ENCODE measurements at regions not wholly inside any gene's neighbourhood (a gene's known extent, or its start where the extent isn't known, plus 50 kb on each side); places are given as distances from the start of the nearest gene placed in this dataset.

DNA sequence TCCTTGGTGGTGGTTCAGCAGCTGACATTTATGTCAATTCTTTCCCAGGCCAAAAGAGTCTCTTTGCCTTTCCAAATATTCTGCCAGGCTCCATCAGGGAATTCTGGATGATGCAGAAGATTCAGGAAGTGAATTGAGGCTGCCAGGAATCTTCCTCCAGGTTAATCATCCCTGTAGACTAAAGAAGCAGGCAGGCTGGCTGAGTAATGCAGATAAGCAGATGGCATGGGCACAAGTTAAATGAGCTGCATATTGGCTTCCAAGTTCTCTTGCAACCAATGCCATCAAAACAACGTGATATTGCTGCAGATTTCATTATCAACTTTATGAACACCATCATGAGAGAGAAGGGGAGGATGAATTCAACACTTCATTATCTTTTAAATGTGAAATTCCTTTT lies 324.5 kb downstream of the KCNN2 start:
- Histone ChIP-seq H3K9me3 (ENCODE audit: control insufficient read depth in 1 of 2, insufficient read depth in 1 of 2, low read depth in 1 of 2, low read length in 2 of 2) (no peaks in the 10 kb centered on the region), H3K4me1 (ENCODE audit: control insufficient read depth in 1 of 2, insufficient read depth in 2 of 2, low read length in 2 of 2) (no peaks in the 10 kb centered on the region), H3K79me2 (ENCODE audit: insufficient read depth, low read length) (no peaks in the 10 kb centered on the region), H4K20me1 (ENCODE audit: insufficient read depth) (no peaks in the 10 kb centered on the region), H3K27ac (ENCODE audit: low read depth, low read length) (no peak overlapping the region), H3K9ac (ENCODE audit: low read length) (no peak overlapping the region), H2AFZ (ENCODE audit: low read depth, low read length, poor library complexity, severe bottlenecking) (no peak overlapping the region), H3K4me3 (replicated peaks in 1 of 2; ENCODE audit: low read depth in 1 of 2, low read length in 2 of 2) (no peak overlapping the region), H3K27me3 (ENCODE audit: insufficient read depth, low read length) (no peaks in the 10 kb centered on the region; the same call in 1 of the 2 replicates), H3K9me2 (ENCODE audit: insufficient read depth) (no peaks in the 10 kb centered on the region), H3K4me2 (ENCODE audit: low read length) (no peak overlapping the region), H3K36me3 (ENCODE audit: control insufficient read depth in 1 of 2, insufficient read depth in 2 of 2, low read length in 2 of 2) (no peaks in the 10 kb centered on the region)
- ChIA-PET RAD21 (ENCODE audit: low non-redundant PET in 1 of 2, low total read pairs in 2 of 2, uncharacterized antibody in 2 of 2, unreplicated experiment in 2 of 2) (no interaction called here), CTCF (no interaction called here), POLR2A (no interaction called here)
- intact Hi-C loops (cut with micrococcal nuclease), result no loop called here
- TF ChIP-seq CBX3 (IDR thresholded peaks at IDR 0.05; ENCODE audit: low read depth) (no peak), ELF1 (IDR thresholded peaks at IDR 0.05; ENCODE audit: borderline replicate concordance, low read depth) (no peak), TCF7L2 (IDR thresholded peaks at IDR 0.05; ENCODE audit: borderline replicate concordance, extremely low read depth, insufficient read depth, insufficient read length) (no peak)
- TF ChIP-seq, protein P1, sequence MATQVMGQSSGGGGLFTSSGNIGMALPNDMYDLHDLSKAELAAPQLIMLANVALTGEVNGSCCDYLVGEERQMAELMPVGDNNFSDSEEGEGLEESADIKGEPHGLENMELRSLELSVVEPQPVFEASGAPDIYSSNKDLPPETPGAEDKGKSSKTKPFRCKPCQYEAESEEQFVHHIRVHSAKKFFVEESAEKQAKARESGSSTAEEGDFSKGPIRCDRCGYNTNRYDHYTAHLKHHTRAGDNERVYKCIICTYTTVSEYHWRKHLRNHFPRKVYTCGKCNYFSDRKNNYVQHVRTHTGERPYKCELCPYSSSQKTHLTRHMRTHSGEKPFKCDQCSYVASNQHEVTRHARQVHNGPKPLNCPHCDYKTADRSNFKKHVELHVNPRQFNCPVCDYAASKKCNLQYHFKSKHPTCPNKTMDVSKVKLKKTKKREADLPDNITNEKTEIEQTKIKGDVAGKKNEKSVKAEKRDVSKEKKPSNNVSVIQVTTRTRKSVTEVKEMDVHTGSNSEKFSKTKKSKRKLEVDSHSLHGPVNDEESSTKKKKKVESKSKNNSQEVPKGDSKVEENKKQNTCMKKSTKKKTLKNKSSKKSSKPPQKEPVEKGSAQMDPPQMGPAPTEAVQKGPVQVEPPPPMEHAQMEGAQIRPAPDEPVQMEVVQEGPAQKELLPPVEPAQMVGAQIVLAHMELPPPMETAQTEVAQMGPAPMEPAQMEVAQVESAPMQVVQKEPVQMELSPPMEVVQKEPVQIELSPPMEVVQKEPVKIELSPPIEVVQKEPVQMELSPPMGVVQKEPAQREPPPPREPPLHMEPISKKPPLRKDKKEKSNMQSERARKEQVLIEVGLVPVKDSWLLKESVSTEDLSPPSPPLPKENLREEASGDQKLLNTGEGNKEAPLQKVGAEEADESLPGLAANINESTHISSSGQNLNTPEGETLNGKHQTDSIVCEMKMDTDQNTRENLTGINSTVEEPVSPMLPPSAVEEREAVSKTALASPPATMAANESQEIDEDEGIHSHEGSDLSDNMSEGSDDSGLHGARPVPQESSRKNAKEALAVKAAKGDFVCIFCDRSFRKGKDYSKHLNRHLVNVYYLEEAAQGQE (IDR thresholded peaks at IDR 0.05; ENCODE audit: low read depth), result no peak
- DNase-seq (ENCODE audit: low read depth, low spot score) (no peak), ATAC-seq (no peak)
- BruUV-seq (replicated peaks), result no TSS peak

- DNase-seq (ENCODE audit: low read depth, low spot score) (no peak), ATAC-seq (no peak)
- no TSS peak for BruUV-seq (replicated peaks)
- no peaks in the 10 kb centered on the region for H4K20me1 ChIP-seq (ENCODE audit: insufficient read depth)
- peaks cover 4% of the 10 kb centered on the region; the same call in 1 of the 2 replicates for H3K27me3 ChIP-seq (ENCODE audit: insufficient read depth, low read length)
- no peak for TF ChIP-seq MAX (IDR thresholded peaks at IDR 0.05)
- TF ChIP-seq, protein P2, sequence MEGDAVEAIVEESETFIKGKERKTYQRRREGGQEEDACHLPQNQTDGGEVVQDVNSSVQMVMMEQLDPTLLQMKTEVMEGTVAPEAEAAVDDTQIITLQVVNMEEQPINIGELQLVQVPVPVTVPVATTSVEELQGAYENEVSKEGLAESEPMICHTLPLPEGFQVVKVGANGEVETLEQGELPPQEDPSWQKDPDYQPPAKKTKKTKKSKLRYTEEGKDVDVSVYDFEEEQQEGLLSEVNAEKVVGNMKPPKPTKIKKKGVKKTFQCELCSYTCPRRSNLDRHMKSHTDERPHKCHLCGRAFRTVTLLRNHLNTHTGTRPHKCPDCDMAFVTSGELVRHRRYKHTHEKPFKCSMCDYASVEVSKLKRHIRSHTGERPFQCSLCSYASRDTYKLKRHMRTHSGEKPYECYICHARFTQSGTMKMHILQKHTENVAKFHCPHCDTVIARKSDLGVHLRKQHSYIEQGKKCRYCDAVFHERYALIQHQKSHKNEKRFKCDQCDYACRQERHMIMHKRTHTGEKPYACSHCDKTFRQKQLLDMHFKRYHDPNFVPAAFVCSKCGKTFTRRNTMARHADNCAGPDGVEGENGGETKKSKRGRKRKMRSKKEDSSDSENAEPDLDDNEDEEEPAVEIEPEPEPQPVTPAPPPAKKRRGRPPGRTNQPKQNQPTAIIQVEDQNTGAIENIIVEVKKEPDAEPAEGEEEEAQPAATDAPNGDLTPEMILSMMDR (IDR thresholded peaks at IDR 0.05 in 2 of 3, conservative IDR thresholded peaks at IDR 0.05 in 1 of 3; ENCODE audit: borderline replicate concordance in 1 of 3, insufficient read depth in 1 of 3, low read depth in 2 of 3, low read length in 2 of 3), result 0 out of 6 replicates have a peak, but pooled peaks of 1 of the 3 experiments have one; percentile 12
- RAD21 ChIA-PET (ENCODE audit: low non-redundant PET in 1 of 2, low total read pairs in 2 of 2, uncharacterized antibody in 2 of 2, unreplicated experiment in 2 of 2), result no interaction called here
- no peaks in the 10 kb centered on the region for H3K36me3 ChIP-seq (ENCODE audit: control insufficient read depth in 1 of 2, insufficient read depth in 2 of 2, low read length in 2 of 2)
- H3K4me1 ChIP-seq (ENCODE audit: control insufficient read depth in 1 of 2, insufficient read depth in 2 of 2, low read length in 2 of 2), result no peaks in the 10 kb centered on the region
- H3K4me3 ChIP-seq (replicated peaks in 1 of 2; ENCODE audit: low read depth in 1 of 2, low read length in 2 of 2), result no peak overlapping the region
- H3K9me3 ChIP-seq (ENCODE audit: control insufficient read depth in 1 of 2, insufficient read depth in 1 of 2, low read depth in 1 of 2, low read length in 2 of 2), result no peaks in the 10 kb centered on the region
- H3K9me2 ChIP-seq (ENCODE audit: insufficient read depth), result no peaks in the 10 kb centered on the region
- no peaks in the 10 kb centered on the region for H3K79me2 ChIP-seq (ENCODE audit: insufficient read depth, low read length)
- H2AFZ ChIP-seq (ENCODE audit: low read depth, low read length, poor library complexity, severe bottlenecking), result no peak overlapping the region
- POLR2A ChIA-PET, result no interaction called here
- no peak overlapping the region for H3K27ac ChIP-seq (ENCODE audit: low read depth, low read length)
- H3K9ac ChIP-seq (ENCODE audit: low read length), result no peak overlapping the region
- CTCF ChIA-PET, result no interaction called here
- intact Hi-C loops (cut with micrococcal nuclease), result no loop called here
- H3K4me2 ChIP-seq (ENCODE audit: low read length), result no peak overlapping the region
These were observed 316.9 kb downstream of the KCNN2 start for GRCh38 chr5:114678778-114679177.
